ENCODE measurements at regions not wholly inside any gene's neighbourhood (a gene's known extent, or its start where the extent isn't known, plus 50 kb on each side); places are given as distances from the start of the nearest gene placed in this dataset.

- H3K4me3 ChIP-seq (ENCODE audit: low read length), result no peak overlapping the region
- no peaks in the 10 kb centered on the region for H3K36me3 ChIP-seq (replicated peaks; ENCODE audit: insufficient read depth, low read length)
- H3K79me2 ChIP-seq (ENCODE audit: low read length), result no peaks in the 10 kb centered on the region
- no peaks in the 10 kb centered on the region for H3F3A ChIP-seq (ENCODE audit: insufficient read depth, low read length)
- DNase-seq, result no peak
- no peak overlapping the region for H3K9ac ChIP-seq (ENCODE audit: low read length)
- H3K27ac ChIP-seq (ENCODE audit: low read length), result no peak overlapping the region
- TF ChIP-seq CTCF (IDR thresholded peaks at IDR 0.05; ENCODE audit: low read length), result no peak
- TF ChIP-seq EZH2phosphoT487 (IDR thresholded peaks at IDR 0.05; ENCODE audit: low read length), result no peak
- no peak for TF ChIP-seq EZH2 (optimal IDR thresholded peaks at IDR 0.05; ENCODE audit: low read depth, low read length)
- H3K27me3 ChIP-seq (replicated peaks; ENCODE audit: insufficient read depth, low read length), result no peaks in the 10 kb centered on the region
- no peak overlapping the region for H2AFZ ChIP-seq (ENCODE audit: low read length)
- no peaks in the 10 kb centered on the region for H3K4me1 ChIP-seq (ENCODE audit: low read length)
- H3K4me2 ChIP-seq (ENCODE audit: low read depth, low read length), result no peak overlapping the region
- H3K9me2 ChIP-seq (replicated peaks; ENCODE audit: insufficient read depth, low read length), result no peaks in the 10 kb centered on the region
- no peaks in the 10 kb centered on the region for H4K20me1 ChIP-seq (ENCODE audit: insufficient read depth, low read length)
- no peaks in the 10 kb centered on the region for H3K9me3 ChIP-seq (replicated peaks; ENCODE audit: insufficient read depth, low read length)
Observed at GRCh38 chr13:37295573-37295972, 190.1 kb upstream of the CSNK1A1L start.

GRCh38 chr13:37295071-37295470 is 189.6 kb upstream of the CSNK1A1L start:
- H3K27me3 ChIP-seq (replicated peaks; ENCODE audit: insufficient read depth, low read length), result no peaks in the 10 kb centered on the region
- H3K9ac ChIP-seq (ENCODE audit: low read length), result no peak overlapping the region
- TF ChIP-seq CTCF (IDR thresholded peaks at IDR 0.05; ENCODE audit: low read length) (no peak), EZH2 (optimal IDR thresholded peaks at IDR 0.05; ENCODE audit: low read depth, low read length) (no peak), EZH2phosphoT487 (IDR thresholded peaks at IDR 0.05; ENCODE audit: low read length) (no peak)
- no peaks in the 10 kb centered on the region for H4K20me1 ChIP-seq (ENCODE audit: insufficient read depth, low read length)
- H3K9me2 ChIP-seq (replicated peaks; ENCODE audit: insufficient read depth, low read length), result no peaks in the 10 kb centered on the region
- H3K9me3 ChIP-seq (replicated peaks; ENCODE audit: insufficient read depth, low read length), result no peaks in the 10 kb centered on the region
- H3K27ac ChIP-seq (ENCODE audit: low read length), result no peak overlapping the region
- no peak for DNase-seq
- no peaks in the 10 kb centered on the region for H3K79me2 ChIP-seq (ENCODE audit: low read length)
- H3K4me3 ChIP-seq (ENCODE audit: low read length), result no peak overlapping the region
- no peak overlapping the region for H2AFZ ChIP-seq (ENCODE audit: low read length)
- H3F3A ChIP-seq (ENCODE audit: insufficient read depth, low read length), result no peaks in the 10 kb centered on the region
- no peak overlapping the region for H3K4me2 ChIP-seq (ENCODE audit: low read depth, low read length)
- no peaks in the 10 kb centered on the region for H3K4me1 ChIP-seq (ENCODE audit: low read length)
- H3K36me3 ChIP-seq (replicated peaks; ENCODE audit: insufficient read depth, low read length), result no peaks in the 10 kb centered on the region

- H3K9ac ChIP-seq (ENCODE audit: low read length), result no peak overlapping the region
- no peaks in the 10 kb centered on the region for H3K4me1 ChIP-seq (ENCODE audit: low read length)
- H2AFZ ChIP-seq (ENCODE audit: low read length), result no peak overlapping the region
- no peak for DNase-seq
- H3K4me3 ChIP-seq (ENCODE audit: low read length), result no peak overlapping the region
- TF ChIP-seq EZH2phosphoT487 (IDR thresholded peaks at IDR 0.05; ENCODE audit: low read length) (no peak), CTCF (IDR thresholded peaks at IDR 0.05; ENCODE audit: low read length) (no peak)
- no peak overlapping the region for H3K27ac ChIP-seq (ENCODE audit: low read length)
- H3K27me3 ChIP-seq (replicated peaks; ENCODE audit: insufficient read depth, low read length), result no peaks in the 10 kb centered on the region
- H3F3A ChIP-seq (ENCODE audit: insufficient read depth, low read length), result no peaks in the 10 kb centered on the region
- H3K9me3 ChIP-seq (replicated peaks; ENCODE audit: insufficient read depth, low read length), result no peaks in the 10 kb centered on the region
- H3K79me2 ChIP-seq (ENCODE audit: low read length), result no peaks in the 10 kb centered on the region
- no peaks in the 10 kb centered on the region for H3K9me2 ChIP-seq (replicated peaks; ENCODE audit: insufficient read depth, low read length)
- H3K4me2 ChIP-seq (ENCODE audit: low read depth, low read length), result no peak overlapping the region
- H3K36me3 ChIP-seq (replicated peaks; ENCODE audit: insufficient read depth, low read length), result no peaks in the 10 kb centered on the region
- H4K20me1 ChIP-seq (ENCODE audit: insufficient read depth, low read length), result no peaks in the 10 kb centered on the region
Observed at GRCh38 chr13:37294472-37294871, 189.0 kb upstream of the CSNK1A1L start.
